ENCODE measurements at regions not wholly inside any gene's neighbourhood (a gene's known extent, or its start where the extent isn't known, plus 50 kb on each side); places are given as distances from the start of the nearest gene placed in this dataset.
"Not testable (repeated sequence)": the region's sequence is repeated elsewhere in the genome, so short reads cannot be mapped to it uniquely, and the experiment has no call there.

DNA sequence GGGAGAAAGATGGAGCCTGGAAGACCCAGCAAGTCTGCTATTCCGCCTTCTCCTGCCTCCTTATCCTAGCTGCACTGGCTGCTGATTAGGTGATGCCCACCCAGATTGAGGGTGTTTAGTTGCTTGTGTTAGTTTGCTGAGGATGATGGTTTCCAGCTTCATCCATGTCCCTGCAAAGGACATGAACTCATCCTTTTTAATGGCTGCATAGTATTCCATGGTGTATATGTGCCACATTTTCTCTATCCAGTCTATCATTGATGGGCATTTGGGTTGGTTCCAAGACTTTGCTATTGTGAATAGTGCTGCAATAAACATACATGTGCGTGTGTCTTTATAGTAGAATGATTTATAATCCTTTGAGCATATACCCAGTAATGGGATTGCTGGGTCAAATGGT lies 131.7 kb downstream of the KCNA5 start:
- not testable (repeated sequence) for TF ChIP-seq CTCF, POLR2A, POLR2AphosphoS5 (IDR thresholded peaks at IDR 0.05)
